ENCODE measurements at regions not wholly inside any gene's neighbourhood (a gene's known extent, or its start where the extent isn't known, plus 50 kb on each side); places are given as distances from the start of the nearest gene placed in this dataset.

GRCh38 chr12:60995256-60995825 is 1264.9 kb upstream of the USP15 start:
- CTCF ChIA-PET, result no interaction called here
- DNase-seq (ENCODE audit: low read depth, low spot score) (no peak), ATAC-seq (no peak)
- no TSS peak for BruUV-seq (replicated peaks)
- no peak overlapping the region for H3K4me2 ChIP-seq (ENCODE audit: low read length)
- H3K4me1 ChIP-seq (ENCODE audit: control insufficient read depth in 1 of 2, insufficient read depth in 2 of 2, low read length in 2 of 2), result no peaks in the 10 kb centered on the region
- H3K9me2 ChIP-seq (ENCODE audit: insufficient read depth), result no peaks in the 10 kb centered on the region
- no peaks in the 10 kb centered on the region for H3K9me3 ChIP-seq (ENCODE audit: control insufficient read depth in 1 of 2, insufficient read depth in 1 of 2, low read depth in 1 of 2, low read length in 2 of 2)
- no peaks in the 10 kb centered on the region for H3K36me3 ChIP-seq (ENCODE audit: control insufficient read depth in 1 of 2, insufficient read depth in 2 of 2, low read length in 2 of 2)
- no peak overlapping the region for H2AFZ ChIP-seq (ENCODE audit: low read depth, low read length, poor library complexity, severe bottlenecking)
- H3K27me3 ChIP-seq (ENCODE audit: insufficient read depth, low read length), result no peaks in the 10 kb centered on the region
- TF ChIP-seq MAX (IDR thresholded peaks at IDR 0.05), result no peak
- TF ChIP-seq CBX3 (IDR thresholded peaks at IDR 0.05; ENCODE audit: low read depth), result no peak
- TF ChIP-seq JUND (IDR thresholded peaks at IDR 0.05), result no peak
- TF ChIP-seq SP1 (IDR thresholded peaks at IDR 0.05; ENCODE audit: low read depth), result no peak
- TF ChIP-seq ATF3 (IDR thresholded peaks at IDR 0.05), result no peak
- no peak for TF ChIP-seq CTCF (IDR thresholded peaks at IDR 0.05 in 2 of 3, conservative IDR thresholded peaks at IDR 0.05 in 1 of 3; ENCODE audit: borderline replicate concordance in 1 of 3, insufficient read depth in 1 of 3, low read depth in 2 of 3, low read length in 2 of 3)
- no peak for TF ChIP-seq ZFX (IDR thresholded peaks at IDR 0.05)
- TF ChIP-seq FOSL1 (IDR thresholded peaks at IDR 0.05; ENCODE audit: low read depth), result no peak
- TF ChIP-seq SRF (IDR thresholded peaks at IDR 0.05; ENCODE audit: low read depth), result no peak
- no peak for TF ChIP-seq TCF7L2 (IDR thresholded peaks at IDR 0.05; ENCODE audit: borderline replicate concordance, extremely low read depth, insufficient read depth, insufficient read length)
- TF ChIP-seq ZBTB33 (IDR thresholded peaks at IDR 0.05; ENCODE audit: extremely low read depth, insufficient replicate concordance, low read length), result no peak
- no peak overlapping the region for H3K27ac ChIP-seq (ENCODE audit: low read depth, low read length)
- RAD21 ChIA-PET (ENCODE audit: low non-redundant PET in 1 of 2, low total read pairs in 2 of 2, uncharacterized antibody in 2 of 2, unreplicated experiment in 2 of 2), result no interaction called here
- intact Hi-C loops (cut with micrococcal nuclease), result no loop called here
- H3K9ac ChIP-seq (ENCODE audit: low read length), result no peak overlapping the region
- no peaks in the 10 kb centered on the region for H3K79me2 ChIP-seq (ENCODE audit: insufficient read depth, low read length)
- no peak overlapping the region for H3K4me3 ChIP-seq (replicated peaks in 1 of 2; ENCODE audit: low read depth in 1 of 2, low read length in 2 of 2)
- H4K20me1 ChIP-seq (ENCODE audit: insufficient read depth), result no peaks in the 10 kb centered on the region
- POLR2A ChIA-PET, result no interaction called here
